ENCODE measurements at regions not wholly inside any gene's neighbourhood (a gene's known extent, or its start where the extent isn't known, plus 50 kb on each side); places are given as distances from the start of the nearest gene placed in this dataset.

- TF ChIP-seq EGR1 (IDR thresholded peaks at IDR 0.05; ENCODE audit: low read depth) = no peak
- TF ChIP-seq POLR2AphosphoS5 (IDR thresholded peaks at IDR 0.05; ENCODE audit: low read depth, low read length) = no peak
- no peak for TF ChIP-seq JUND (IDR thresholded peaks at IDR 0.05)
Measured at GRCh38 chr7:41889040-41889439, 186.2 kb upstream of the INHBA start (continued).

GRCh38 chr7:41887416-41887815, 184.5 kb upstream of the INHBA start:
- BruUV-seq (replicated peaks) = no TSS peak
- CTCF ChIA-PET = no interaction called here
- RAD21 ChIA-PET (ENCODE audit: low non-redundant PET in 1 of 2, low total read pairs in 2 of 2, uncharacterized antibody in 2 of 2, unreplicated experiment in 2 of 2) = no interaction called here
- no peak for TF ChIP-seq EZH2 (IDR thresholded peaks at IDR 0.05)
- TF ChIP-seq CTCF (IDR thresholded peaks at IDR 0.05 in 2 of 3, conservative IDR thresholded peaks at IDR 0.05 in 1 of 3; ENCODE audit: borderline replicate concordance in 1 of 3, insufficient read depth in 1 of 3, low read depth in 2 of 3, low read length in 2 of 3) = no peak
- no peak for TF ChIP-seq YY1 (IDR thresholded peaks at IDR 0.05; ENCODE audit: extremely low read depth, insufficient replicate concordance, low read depth, low read length)
- no peak for TF ChIP-seq ZBTB33 (IDR thresholded peaks at IDR 0.05; ENCODE audit: extremely low read depth, insufficient replicate concordance, low read length)
- TF ChIP-seq MAX (IDR thresholded peaks at IDR 0.05) = no peak
- TF ChIP-seq ZNF274 (IDR thresholded peaks at IDR 0.05; ENCODE audit: low read depth, low read length) = no peak
- no peak for TF ChIP-seq RAD21 (IDR thresholded peaks at IDR 0.05; ENCODE audit: low read depth)
- TF ChIP-seq SP1 (IDR thresholded peaks at IDR 0.05; ENCODE audit: low read depth) = no peak
- TF ChIP-seq REST (IDR thresholded peaks at IDR 0.05; ENCODE audit: low read depth) = no peak
- TF ChIP-seq POLR2A (IDR thresholded peaks at IDR 0.05; ENCODE audit: borderline replicate concordance, extremely low read depth, insufficient read depth, insufficient read length) = no peak
- TF ChIP-seq FOSL1 (IDR thresholded peaks at IDR 0.05; ENCODE audit: low read depth) = no peak
- TF ChIP-seq ZFX (IDR thresholded peaks at IDR 0.05) = no peak
- TF ChIP-seq TCF7L2 (IDR thresholded peaks at IDR 0.05; ENCODE audit: borderline replicate concordance, extremely low read depth, insufficient read depth, insufficient read length) = no peak
- no peak for ATAC-seq
- H3K4me3 ChIP-seq (replicated peaks in 1 of 2; ENCODE audit: low read depth in 1 of 2, low read length in 2 of 2) = no peak overlapping the region
- no peak overlapping the region for H2AFZ ChIP-seq (ENCODE audit: low read depth, low read length, poor library complexity, severe bottlenecking)
- H3K36me3 ChIP-seq (ENCODE audit: control insufficient read depth in 1 of 2, insufficient read depth in 2 of 2, low read length in 2 of 2) = no peaks in the 10 kb centered on the region
- H3K4me2 ChIP-seq (ENCODE audit: low read length) = no peak overlapping the region
- DNase-seq (ENCODE audit: low read depth, low spot score) = no peak
- no peaks in the 10 kb centered on the region for H3K27me3 ChIP-seq (ENCODE audit: insufficient read depth, low read length)
- no peaks in the 10 kb centered on the region for H3K79me2 ChIP-seq (ENCODE audit: insufficient read depth, low read length)
- H3K9ac ChIP-seq (ENCODE audit: low read length) = no peak overlapping the region
- intact Hi-C loops (cut with micrococcal nuclease) = no loop called here
- no peaks in the 10 kb centered on the region for H4K20me1 ChIP-seq (ENCODE audit: insufficient read depth)
- H3K27ac ChIP-seq (ENCODE audit: low read depth, low read length) = no peak overlapping the region
- H3K9me2 ChIP-seq (ENCODE audit: insufficient read depth) = no peaks in the 10 kb centered on the region
- H3K4me1 ChIP-seq (ENCODE audit: control insufficient read depth in 1 of 2, insufficient read depth in 2 of 2, low read length in 2 of 2) = no peaks in the 10 kb centered on the region
- no peaks in the 10 kb centered on the region for H3K9me3 ChIP-seq (ENCODE audit: control insufficient read depth in 1 of 2, insufficient read depth in 1 of 2, low read depth in 1 of 2, low read length in 2 of 2)
- POLR2A ChIA-PET = no interaction called here
